HT1080 (cell line): ENCODE measurements at regions not wholly inside any gene's neighbourhood (a gene's known extent, or its start where the extent isn't known, plus 50 kb on each side); places are given as distances from the start of the nearest gene placed in this dataset.

Source experiments
- DNase-seq: peaks from one replicate; pipeline ENCODE4 v3.0.0-alpha.2; 2015; ENCODE audit warnings: low read depth

DNA sequence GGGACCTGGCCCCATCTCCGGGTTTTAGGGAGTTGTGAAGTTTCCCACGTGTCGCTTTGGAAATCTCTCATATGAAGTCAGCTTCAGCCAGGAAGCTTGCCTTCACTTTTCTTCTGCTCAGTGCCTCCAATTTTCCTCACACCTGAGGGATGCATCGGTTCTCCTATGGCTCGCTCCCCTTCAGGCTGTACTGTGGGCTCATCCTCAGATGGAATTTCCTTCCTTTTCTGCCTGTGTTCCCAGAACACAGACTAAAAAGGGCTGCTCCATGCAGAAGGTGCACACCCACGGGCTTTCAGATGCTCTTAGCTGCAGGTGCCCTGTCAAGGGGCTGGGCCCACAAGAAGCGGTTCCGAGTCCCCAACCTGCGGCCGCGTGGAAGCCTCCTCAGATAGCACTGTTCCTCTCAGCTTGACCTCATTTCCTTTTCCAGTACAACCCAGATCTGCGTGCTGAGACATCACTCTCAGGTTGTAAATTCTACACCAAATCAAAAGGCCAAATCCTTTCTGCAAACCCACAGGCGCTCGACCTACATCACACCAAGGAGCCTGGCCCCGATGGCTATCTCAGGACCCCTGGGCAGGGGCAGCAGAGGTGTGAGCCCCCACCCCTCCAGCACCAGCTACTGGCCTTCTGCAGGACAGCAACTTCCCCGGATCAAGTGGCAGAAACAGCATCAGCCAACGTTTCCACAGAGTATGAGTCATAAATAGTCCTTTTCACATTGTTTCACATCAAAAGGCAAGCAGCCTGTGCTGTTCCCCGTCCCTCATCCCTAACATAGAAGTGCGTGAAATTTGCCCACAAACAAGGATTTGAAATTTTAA lies 275.9 kb downstream of the ZNF536 start:
- DNase-seq: no peak

DNA sequence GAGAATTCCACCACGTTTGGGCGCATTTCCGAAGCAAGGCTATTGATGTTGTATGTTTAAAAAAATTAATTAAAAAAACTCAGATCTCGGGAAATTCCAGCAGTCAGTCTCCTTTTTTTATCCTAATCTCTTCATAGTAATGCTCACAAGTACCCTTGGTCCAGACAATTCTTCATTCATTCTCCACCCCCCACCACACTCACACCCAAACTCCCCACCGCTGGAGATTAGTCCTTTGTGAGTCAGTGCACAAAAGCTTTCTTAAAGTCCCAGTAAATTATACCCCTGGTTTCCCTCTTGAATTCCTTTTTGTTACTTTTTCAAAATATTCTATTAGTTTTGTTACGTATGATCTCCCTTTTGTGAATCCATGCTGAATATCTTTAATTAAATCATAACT lies 274.6 kb downstream of the ZNF536 start:
- no peak for DNase-seq

- no peak for DNase-seq
Observed at GRCh38 chr19:30645946-30646577, 273.9 kb downstream of the ZNF536 start.

DNA sequence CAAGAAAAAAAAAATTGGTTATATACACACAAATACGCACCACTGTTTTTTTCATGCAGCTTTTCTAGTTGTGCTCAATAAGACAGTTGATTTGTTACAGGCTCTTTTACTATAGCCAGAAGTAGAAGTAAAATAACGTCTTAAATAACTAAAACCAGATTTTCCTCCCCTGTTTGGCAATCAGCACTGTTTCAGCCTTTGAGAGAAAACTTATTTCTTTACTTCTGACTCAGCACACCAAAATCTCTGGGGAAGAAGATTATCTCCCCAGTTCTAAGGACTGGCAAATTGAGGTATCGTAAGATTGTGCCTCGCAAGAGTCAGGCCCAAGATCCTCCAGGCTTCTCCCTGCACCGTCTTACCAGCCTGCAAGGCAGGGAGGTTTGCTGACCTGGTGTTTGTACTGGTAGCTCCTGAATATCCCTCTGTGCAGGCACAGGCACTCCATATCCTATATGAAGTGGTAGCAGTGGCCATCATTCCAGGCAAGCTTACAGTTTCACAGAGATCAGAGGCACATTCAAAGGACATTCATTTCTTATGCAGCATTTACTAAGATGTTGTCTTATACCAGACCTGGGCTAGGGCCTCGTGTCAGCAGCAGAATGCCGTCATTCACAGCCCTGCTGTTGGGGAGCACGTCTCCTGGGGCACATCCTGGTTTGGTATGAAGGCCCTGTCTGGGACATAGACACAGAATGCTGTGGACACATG lies 268.2 kb downstream of the ZNF536 start:
- DNase-seq: no peak

DNA sequence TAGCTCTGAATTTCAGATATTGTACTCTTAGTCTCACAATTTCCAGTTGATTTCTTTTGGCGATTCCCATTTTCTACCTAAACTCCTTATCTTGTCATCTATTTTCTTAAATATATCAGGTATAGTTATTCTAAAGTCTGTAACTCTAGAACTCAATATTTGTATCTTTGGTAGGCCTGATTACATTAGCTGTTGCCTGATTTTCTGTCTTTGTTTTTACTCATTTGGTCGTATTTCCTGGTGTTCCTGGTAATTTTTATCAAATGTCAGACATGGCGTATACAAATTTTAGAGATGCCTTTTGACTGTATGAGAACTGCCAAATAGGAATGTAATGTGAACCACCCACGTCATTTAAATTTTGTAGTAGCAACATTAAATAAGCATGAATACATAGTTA lies 266.7 kb downstream of the ZNF536 start:
- DNase-seq: no peak

DNA sequence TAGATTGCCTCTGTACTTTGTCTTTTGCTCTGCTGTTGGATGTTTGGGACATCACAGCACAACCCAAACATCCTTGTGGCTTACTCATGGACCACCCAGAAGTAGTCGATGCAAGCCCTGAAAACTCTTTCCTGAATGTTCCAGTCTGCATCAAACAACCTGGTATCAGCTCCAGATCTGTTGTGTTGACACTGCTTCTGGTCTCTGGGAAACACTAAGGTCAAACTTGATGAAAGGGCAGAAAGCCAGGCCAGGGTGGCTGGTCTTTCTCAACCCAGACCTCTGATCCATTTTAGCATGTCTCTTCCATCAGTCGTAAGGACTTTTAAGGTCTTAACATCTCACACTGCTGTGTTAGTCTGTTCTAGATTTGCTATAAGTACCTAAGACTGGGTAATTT lies 265.7 kb downstream of the ZNF536 start:
- DNase-seq: no peak

- DNase-seq: no peak
Observed at GRCh38 chr19:30634996-30635975, 263.1 kb downstream of the ZNF536 start.

GRCh38 chr19:30634131-30634830 lies 262.1 kb downstream of the ZNF536 start:
- DNase-seq: no peak

GRCh38 chr19:30631033-30631370 lies 258.8 kb downstream of the ZNF536 start:
- DNase-seq: no peak

GRCh38 chr19:30630289-30631032 lies 258.3 kb downstream of the ZNF536 start:
- DNase-seq: no peak

DNA sequence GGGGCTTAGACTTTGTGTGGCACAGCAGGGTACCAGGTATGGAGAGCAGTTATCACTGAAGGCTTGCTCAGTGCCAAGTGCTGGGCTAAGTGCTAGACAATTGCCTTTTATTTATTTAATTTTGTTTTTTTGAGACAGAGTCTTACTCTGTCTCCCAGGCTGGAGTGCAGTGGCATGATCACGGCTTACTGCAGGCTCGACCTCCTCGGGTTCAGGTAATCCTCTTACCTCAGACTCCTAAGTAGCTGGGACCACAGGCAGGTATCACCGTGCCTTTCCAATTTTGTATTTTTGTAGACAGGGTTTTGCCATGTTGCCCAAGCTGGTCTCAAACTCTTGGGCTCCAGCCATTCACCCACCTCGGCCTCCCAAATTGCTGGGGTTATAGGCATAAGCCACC lies 256.9 kb downstream of the ZNF536 start:
- DNase-seq: no peak

- DNase-seq: no peak
Observed at GRCh38 chr19:30626626-30626966, 254.4 kb downstream of the ZNF536 start.

DNA sequence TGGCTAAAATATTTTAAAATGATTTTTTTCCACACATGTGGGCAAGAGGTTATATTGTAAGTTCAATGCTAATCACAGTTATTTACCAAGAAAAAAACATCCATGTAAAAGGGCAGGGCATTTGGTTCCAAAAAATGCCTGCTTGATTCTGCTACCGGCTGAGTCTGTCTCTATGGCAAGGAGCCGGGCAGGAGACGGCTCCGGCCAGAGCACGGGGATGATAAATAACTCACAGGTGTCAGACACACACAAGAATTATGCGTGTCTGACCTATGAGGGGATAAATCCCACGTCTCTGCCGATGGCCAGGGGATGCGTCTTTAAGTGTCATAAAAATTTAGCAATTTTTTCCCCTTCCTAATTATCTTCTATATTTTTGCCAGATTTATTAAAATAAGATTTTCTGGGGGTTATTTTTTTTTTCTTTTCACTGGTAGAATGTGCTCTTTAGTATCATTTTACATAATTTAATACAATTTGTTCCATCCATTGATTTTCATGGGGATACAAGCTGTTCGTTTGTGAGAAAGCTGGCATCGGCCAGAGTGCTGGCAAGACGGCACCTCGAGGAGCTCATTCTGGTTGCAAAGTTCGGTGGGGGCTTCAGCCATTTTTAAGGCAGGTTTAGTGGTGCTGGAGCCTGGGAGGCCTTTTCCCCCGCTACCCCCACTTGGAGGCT lies 253.9 kb downstream of the ZNF536 start:
- no peak for DNase-seq

DNA sequence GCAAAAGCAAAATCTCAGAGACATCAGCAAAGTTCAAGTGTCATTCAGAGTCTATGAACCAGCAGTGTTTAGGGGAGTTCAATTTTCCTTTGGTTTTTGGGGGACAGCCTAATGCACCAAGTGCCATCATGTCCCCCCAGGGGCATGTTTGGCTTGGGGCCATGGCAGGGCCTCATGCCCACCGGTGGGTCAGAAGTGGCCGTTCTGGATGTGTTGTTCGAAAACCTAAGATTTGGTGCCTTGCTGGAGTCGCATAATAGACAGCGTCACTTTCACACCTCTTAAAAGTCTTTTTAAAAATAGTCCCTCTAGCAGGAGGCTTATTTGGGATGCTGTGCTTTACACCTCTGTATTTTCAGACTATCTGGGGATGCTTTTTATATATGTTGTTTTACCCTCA lies 250.1 kb downstream of the ZNF536 start:
- DNase-seq: no peak

GRCh38 chr19:30621326-30621920 lies 249.2 kb downstream of the ZNF536 start:
- DNase-seq: no peak

GRCh38 chr19:30620354-30620753 lies 248.2 kb downstream of the ZNF536 start:
- DNase-seq: no peak

DNA sequence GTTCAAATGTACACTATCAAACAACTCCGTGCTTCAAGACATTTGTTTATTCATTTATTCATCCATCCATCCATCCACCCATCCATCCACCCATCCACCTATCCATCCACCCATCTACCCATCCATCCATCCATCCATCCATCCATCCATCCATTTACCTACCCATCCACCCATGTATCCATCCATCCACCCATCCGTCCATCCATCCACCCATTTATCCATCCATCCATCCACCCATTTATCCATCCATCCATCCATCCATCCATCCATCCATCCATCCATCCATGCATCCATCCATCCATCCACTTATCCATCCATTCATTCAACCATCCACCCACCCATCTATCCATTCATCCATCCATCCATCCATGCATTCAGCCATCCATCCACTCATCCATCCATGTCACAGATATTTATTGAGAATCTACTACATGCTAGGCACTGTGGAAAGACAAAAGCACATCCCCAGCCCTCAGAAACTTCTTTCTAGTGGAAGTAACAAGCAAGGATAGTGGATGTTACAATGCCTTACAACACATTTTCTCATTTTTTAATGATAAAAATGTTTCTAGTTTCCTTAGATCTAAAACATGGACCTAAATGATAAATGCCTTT lies 237.6 kb downstream of the ZNF536 start:
- no peak for DNase-seq

- no peak for DNase-seq
Observed at GRCh38 chr19:30608471-30608870, 236.3 kb downstream of the ZNF536 start.
